Motor neuron (in vitro differentiated cells): ENCODE measurements at regions not wholly inside any gene's neighbourhood (a gene's known extent, or its start where the extent isn't known, plus 50 kb on each side); places are given as distances from the start of the nearest gene placed in this dataset.

Source experiments
- ATAC-seq, 8 experiments: fragments of 200-7000 bp; cut with Tn5 transposase; replicated peaks in 6 of 8; 2 replicates each; pipeline ENCODE4 v1.8.0; 2021; ENCODE audit warnings: mild to moderate bottlenecking in 8 of 8, moderate library complexity in 8 of 8
- H3K27ac ChIP-seq, 2 donors: fragments of 250-450 bp; sonication (Bioruptor Pico); 2 replicates each; pipeline ENCODE4 v1.9.0; 2021; ENCODE audit warnings: antibody characterized with exemption in 2 of 2, mild to moderate bottlenecking in 2 of 2, moderate library complexity in 1 of 2
- H3K4me1 ChIP-seq, 2 donors: fragments of 250-450 bp; sonication (Bioruptor Pico); replicated peaks in 1 of 2; 2 replicates each; pipeline ENCODE4 v1.6.1; 2021; ENCODE audit warnings: antibody characterized with exemption in 2 of 2, mild to moderate bottlenecking in 2 of 2, moderate library complexity in 1 of 2
- H3K4me3 ChIP-seq, 5 donors: fragments of 250-450 bp; sonication (Bioruptor Pico); 2 replicates each; pipeline ENCODE4 v1.9.0; 2021; ENCODE audit warnings: antibody characterized with exemption in 5 of 5, mild to moderate bottlenecking in 5 of 5, moderate library complexity in 4 of 5
- WGBS, 10 experiments: fragments of 450-650 bp; shearing (Covaris generic); methylation state at CpG; one replicate each; pipeline ENCODE4 v1.0.0; 2022; 5-methylcytosine and 5-hydroxymethylcytosine counted together
- in situ Hi-C, 9 experiments: fragments of 400-800 bp; cut with MboI; loops; one replicate each; pipeline ENCODE4 v1.15.0; 2021; ENCODE audit warnings: low sequenced_read_pairs in 9 of 9, low pct_unique_long_range_greater_than_20kb in 2 of 9; ENCODE audit not compliant: unreplicated experiment in 9 of 9

- WGBS, 10 experiments: 0 to 100% (median 88%) methylated on average over 1 to 12 of the region's 13 CpGs
- ATAC-seq: no peak
Measured at GRCh38 chr10:45179691-45180090, 135.7 kb downstream of the OR13A1 start.

GRCh38 chr10:45180507-45180906 lies 134.9 kb downstream of the OR13A1 start:
- in situ Hi-C loops: no loop called here

More at GRCh38 chr10:45179691-45180090, 135.7 kb downstream of the OR13A1 start:
- H3K4me1 ChIP-seq: peaks cover 0 to 4% of the 10 kb centered on the region in 2 donors
- in situ Hi-C loops: no loop called here
- no peak overlapping the region for H3K27ac ChIP-seq
- no peak overlapping the region for H3K4me3 ChIP-seq

GRCh38 chr10:45180946-45181875 lies 134.2 kb downstream of the OR13A1 start:
- in situ Hi-C loops: no loop called here
- Histone ChIP-seq H3K4me3 (no peak overlapping the region), H3K27ac (no peak overlapping the region), H3K4me1 (no peaks in the 10 kb centered on the region)
- ATAC-seq: no peak
- 0 to 96% (median 75%) methylated on average over 1 to 15 of the region's 19 CpGs; no CpG with 5 or more reads in 2 of the 10 experiments for WGBS, 10 experiments

More at GRCh38 chr10:45180507-45180906, 134.9 kb downstream of the OR13A1 start:
- peaks cover 0 to 2% of the 10 kb centered on the region in 2 donors for H3K4me1 ChIP-seq
- no peak overlapping the region for H3K27ac ChIP-seq
- no peak overlapping the region for H3K4me3 ChIP-seq
- ATAC-seq: no peak
- WGBS, 10 experiments: 88 to 100% (median 93%) methylated on average over 1 to 9 of the region's 14 CpGs; no CpG with 5 or more reads in 7 of the 10 experiments

GRCh38 chr10:45183174-45183573 lies 132.2 kb downstream of the OR13A1 start:
- in situ Hi-C loops: no loop called here
- Histone ChIP-seq H3K27ac (no peak overlapping the region), H3K4me1 (no peaks in the 10 kb centered on the region), H3K4me3 (no peak overlapping the region)
- no peak for ATAC-seq
- WGBS, 10 experiments: 9 to 100% (median 90%) methylated on average over 1 to 4 of the region's 4 CpGs; no CpG with 5 or more reads in 1 of the 10 experiments

GRCh38 chr10:45197816-45198485 lies 117.5 kb downstream of the OR13A1 start:
- no peak for ATAC-seq
- no peak overlapping the region for H3K4me3 ChIP-seq
- in situ Hi-C loops: no loop called here
- 33 to 97% (median 90%) methylated on average over 1 to 14 of the region's 28 CpGs; no CpG with 5 or more reads in 3 of the 10 experiments for WGBS, 10 experiments
- no peak overlapping the region for H3K27ac ChIP-seq
- no peaks in the 10 kb centered on the region for H3K4me1 ChIP-seq

- WGBS, 10 experiments: 80 to 100% (median 97%) methylated on average over 1 to 10 of the region's 50 CpGs; no CpG with 5 or more reads in 7 of the 10 experiments
- no peak for ATAC-seq
- H3K4me1 ChIP-seq: no peaks in the 10 kb centered on the region
- no peak overlapping the region for H3K4me3 ChIP-seq
- in situ Hi-C loops: no loop called here
- H3K27ac ChIP-seq: no peak overlapping the region
Measured at GRCh38 chr10:45198486-45199204, 116.8 kb downstream of the OR13A1 start.

GRCh38 chr10:45199205-45199740 lies 116.1 kb downstream of the OR13A1 start:
- WGBS, 10 experiments: 0 to 100% (median 81%) methylated on average over 1 to 8 of the region's 28 CpGs; no CpG with 5 or more reads in 2 of the 10 experiments
- Histone ChIP-seq H3K4me3 (no peak overlapping the region), H3K27ac (no peak overlapping the region), H3K4me1 (no peaks in the 10 kb centered on the region)
- in situ Hi-C loops: no loop called here
- ATAC-seq: no peak

GRCh38 chr10:45201271-45201670 lies 114.1 kb downstream of the OR13A1 start:
- WGBS, 10 experiments: 11 to 100% (median 64%) methylated on average over 1 to 6 of the region's 6 CpGs; no CpG with 5 or more reads in 2 of the 10 experiments
- Histone ChIP-seq H3K27ac (no peak overlapping the region), H3K4me3 (no peak overlapping the region), H3K4me1 (no peaks in the 10 kb centered on the region)
- in situ Hi-C loops: no loop called here
- no peak for ATAC-seq

GRCh38 chr10:45202242-45202641 lies 113.2 kb downstream of the OR13A1 start:
- no peak for ATAC-seq
- H3K27ac ChIP-seq: no peak overlapping the region
- WGBS, 10 experiments: 0 to 85% (median 62%) methylated on average over 1 to 4 of the region's 4 CpGs
- in situ Hi-C loops: no loop called here
- no peak overlapping the region for H3K4me3 ChIP-seq
- H3K4me1 ChIP-seq: no peaks in the 10 kb centered on the region

GRCh38 chr10:45204954-45205775 lies 110.2 kb downstream of the OR13A1 start:
- WGBS, 10 experiments: 60 to 100% (median 93%) methylated on average over 1 to 8 of the region's 30 CpGs; no CpG with 5 or more reads in 6 of the 10 experiments
- Histone ChIP-seq H3K27ac (no peak overlapping the region), H3K4me3 (no peak overlapping the region), H3K4me1 (no peaks in the 10 kb centered on the region)
- ATAC-seq: no peak
- in situ Hi-C loops: no loop called here

- ATAC-seq: no peak
- Histone ChIP-seq H3K4me3 (no peak overlapping the region), H3K4me1 (peaks cover 0 to 3% of the 10 kb centered on the region in 2 donors), H3K27ac (no peak overlapping the region)
- in situ Hi-C loops: no loop called here
- 3 to 100% (median 82%) methylated on average over 2 of the region's 2 CpGs for WGBS, 10 experiments
Measured at GRCh38 chr10:45209888-45210287, 105.5 kb downstream of the OR13A1 start.

- in situ Hi-C loops: no loop called here
- H3K27ac ChIP-seq: no peak overlapping the region
- no peak overlapping the region for H3K4me3 ChIP-seq
- no peak for ATAC-seq
- H3K4me1 ChIP-seq: peaks cover 0 to 3% of the 10 kb centered on the region in 2 donors
Measured at GRCh38 chr10:45211576-45211975, 103.8 kb downstream of the OR13A1 start.
